Trophoblast cell (in vitro differentiated cells and primary cell): ENCODE measurements at regions not wholly inside any gene's neighbourhood (a gene's known extent, or its start where the extent isn't known, plus 50 kb on each side); places are given as distances from the start of the nearest gene placed in this dataset.

Experiments
- DNase-seq, 2 donors: peaks; one replicate each; pipeline ENCODE4 v3.0.0-alpha.2; 2016
- H2AFZ ChIP-seq: 2 replicates; pipeline ENCODE4 v1.6.1; 2013; ENCODE audit warnings: low read length, moderate library complexity, mild to moderate bottlenecking; ENCODE audit not compliant: insufficient read depth, poor library complexity
- H2AK5ac ChIP-seq: 2 replicates; pipeline ENCODE4 v1.6.1; 2013; ENCODE audit warnings: mild to moderate bottlenecking, low read length
- H2BK120ac ChIP-seq: 2 replicates; pipeline ENCODE4 v1.6.1; 2013; ENCODE audit warnings: low read length, mild to moderate bottlenecking, moderate library complexity; ENCODE audit not compliant: insufficient read depth, poor library complexity
- H2BK12ac ChIP-seq: 2 replicates; pipeline ENCODE4 v1.6.1; 2013; ENCODE audit warnings: mild to moderate bottlenecking, low read length, moderate library complexity
- H2BK5ac ChIP-seq: 2 replicates; pipeline ENCODE4 v1.6.1; 2013; ENCODE audit warnings: low read length, low read depth, moderate library complexity, mild to moderate bottlenecking; ENCODE audit not compliant: poor library complexity
- H3K14ac ChIP-seq: 2 replicates; pipeline ENCODE4 v1.6.1; 2013; ENCODE audit warnings: mild to moderate bottlenecking, low read length
- H3K18ac ChIP-seq: 2 replicates; pipeline ENCODE4 v1.6.1; 2013; ENCODE audit warnings: mild to moderate bottlenecking, low read length
- H3K23ac ChIP-seq: 2 replicates; pipeline ENCODE4 v1.6.1; 2013; ENCODE audit warnings: low read length
- H3K27ac ChIP-seq: 2 replicates; pipeline ENCODE4 v1.5.1; 2013; ENCODE audit warnings: low read depth, mild to moderate bottlenecking, inconsistent platforms, low read length, moderate library complexity
- H3K27me3 ChIP-seq: 2 replicates; pipeline ENCODE4 v1.6.1; 2013; ENCODE audit warnings: inconsistent platforms, mild to moderate bottlenecking, low read length, moderate library complexity; ENCODE audit not compliant: insufficient read depth
- H3K36me3 ChIP-seq, 2 experiments: 1 replicate in 1 of 2; 2 replicates in 1 of 2; pipeline ENCODE4 v1.6.1; 2013; ENCODE audit warnings: low read length in 2 of 2, mild to moderate bottlenecking in 2 of 2, moderate library complexity in 1 of 2; ENCODE audit not compliant: insufficient read depth in 2 of 2, control insufficient read depth in 1 of 2
- H3K4ac ChIP-seq: 2 replicates; pipeline ENCODE4 v1.6.1; 2013; ENCODE audit warnings: low read depth, mild to moderate bottlenecking, low read length, moderate library complexity
- H3K4me1 ChIP-seq, 2 experiments: 1 replicate in 1 of 2; 2 replicates in 1 of 2; pipeline ENCODE4 v1.6.1; 2013; ENCODE audit warnings: low read length in 2 of 2, mild to moderate bottlenecking in 2 of 2, moderate library complexity in 1 of 2; ENCODE audit not compliant: insufficient read depth in 2 of 2, control insufficient read depth in 1 of 2
- H3K4me2 ChIP-seq: 2 replicates; pipeline ENCODE4 v1.6.1; 2013; ENCODE audit warnings: inconsistent platforms, mild to moderate bottlenecking, low read length, moderate library complexity
- H3K4me3 ChIP-seq: 2 replicates; pipeline ENCODE4 v1.5.1; 2013; ENCODE audit warnings: mild to moderate bottlenecking, low read depth, low read length, inconsistent platforms
- H3K79me1 ChIP-seq: one replicate; pipeline ENCODE4 v1.6.1; 2013; ENCODE audit warnings: low read length
- H3K79me2 ChIP-seq: 2 replicates; pipeline ENCODE4 v1.6.1; 2013; ENCODE audit warnings: low read length, mild to moderate bottlenecking; ENCODE audit not compliant: control insufficient read depth, insufficient read depth, poor library complexity
- H3K9ac ChIP-seq: 2 replicates; pipeline ENCODE4 v1.6.1; 2013; ENCODE audit warnings: mild to moderate bottlenecking, low read length
- H3K9me3 ChIP-seq: 2 replicates; pipeline ENCODE4 v1.6.1; 2013; ENCODE audit warnings: low read depth, mild to moderate bottlenecking, control low read depth, inconsistent platforms, low read length; ENCODE audit not compliant: insufficient read depth
- H4K12ac ChIP-seq: 2 replicates; pipeline ENCODE4 v1.6.1; 2013; ENCODE audit warnings: low read depth, mild to moderate bottlenecking, low read length, moderate library complexity
- H4K8ac ChIP-seq: 2 replicates; pipeline ENCODE4 v1.6.1; 2013; ENCODE audit warnings: low read depth, mild to moderate bottlenecking, low read length, moderate library complexity
- H4K91ac ChIP-seq: one replicate; pipeline ENCODE4 v1.6.1; 2013; ENCODE audit warnings: low read depth, mild to moderate bottlenecking, low read length, moderate library complexity
- WGBS: extraction: QIAGEN DNeasy Blood & Tissue Kit; methylation state at CpG from one replicate; pipeline ENCODE4 v1.1.7; 2013; ENCODE audit warnings: missing lambda C conversion rate; ENCODE audit not compliant: insufficient read length, insufficient coverage; ENCODE audit errors: extremely low coverage; 5-methylcytosine and 5-hydroxymethylcytosine counted together

- Histone ChIP-seq H2BK120ac (no peak overlapping the region), H3K23ac (no peak overlapping the region), H3K79me2 (no peaks in the 10 kb centered on the region), H3K4me1 (no peaks in the 10 kb centered on the region), H3K4me3 (no peak overlapping the region), H3K9me3 (peaks cover 4% of the 10 kb centered on the region), H4K12ac (no peak overlapping the region), H3K18ac (no peak overlapping the region), H2AK5ac (no peak overlapping the region), H3K9ac (no peak overlapping the region), H2BK5ac (no peak overlapping the region), H2BK12ac (no peak overlapping the region), H4K8ac (no peak overlapping the region), H4K91ac (no peak overlapping the region), H3K14ac (no peak overlapping the region), H3K4ac (no peak overlapping the region), H3K4me2 (no peak overlapping the region), H3K36me3 (no peaks in the 10 kb centered on the region), H2AFZ (no peak overlapping the region), H3K27me3 (no peaks in the 10 kb centered on the region), H3K79me1 (no peaks in the 10 kb centered on the region), H3K27ac (no peak overlapping the region)
- no CpG with 5 or more reads among the region's 11 CpGs for WGBS
- no peak for DNase-seq
These were observed 132.3 kb downstream of the HMX1 start for GRCh38 chr4:8739317-8739716.

- no peak overlapping the region for H4K91ac ChIP-seq
- H3K4me1 ChIP-seq: no peaks in the 10 kb centered on the region
- no peak overlapping the region for H3K23ac ChIP-seq
- no peak overlapping the region for H2BK5ac ChIP-seq
- H2BK120ac ChIP-seq: no peak overlapping the region
- no peak overlapping the region for H3K27ac ChIP-seq
- no peak for DNase-seq
- WGBS: no CpG with 5 or more reads among the region's 15 CpGs
- no peak overlapping the region for H4K8ac ChIP-seq
- peaks cover 5% of the 10 kb centered on the region for H3K9me3 ChIP-seq
- no peaks in the 10 kb centered on the region for H3K27me3 ChIP-seq
- no peak overlapping the region for H4K12ac ChIP-seq
- no peaks in the 10 kb centered on the region for H3K79me2 ChIP-seq
- H3K4ac ChIP-seq: no peak overlapping the region
- H3K36me3 ChIP-seq: no peaks in the 10 kb centered on the region
- no peak overlapping the region for H3K18ac ChIP-seq
- no peak overlapping the region for H3K9ac ChIP-seq
- H3K4me3 ChIP-seq: no peak overlapping the region
- H2AK5ac ChIP-seq: no peak overlapping the region
- H2AFZ ChIP-seq: no peak overlapping the region
- H3K14ac ChIP-seq: no peak overlapping the region
- no peaks in the 10 kb centered on the region for H3K79me1 ChIP-seq
- H3K4me2 ChIP-seq: no peak overlapping the region
- H2BK12ac ChIP-seq: no peak overlapping the region
These were observed 133.1 kb downstream of the HMX1 start for GRCh38 chr4:8738471-8738931.

DNA sequence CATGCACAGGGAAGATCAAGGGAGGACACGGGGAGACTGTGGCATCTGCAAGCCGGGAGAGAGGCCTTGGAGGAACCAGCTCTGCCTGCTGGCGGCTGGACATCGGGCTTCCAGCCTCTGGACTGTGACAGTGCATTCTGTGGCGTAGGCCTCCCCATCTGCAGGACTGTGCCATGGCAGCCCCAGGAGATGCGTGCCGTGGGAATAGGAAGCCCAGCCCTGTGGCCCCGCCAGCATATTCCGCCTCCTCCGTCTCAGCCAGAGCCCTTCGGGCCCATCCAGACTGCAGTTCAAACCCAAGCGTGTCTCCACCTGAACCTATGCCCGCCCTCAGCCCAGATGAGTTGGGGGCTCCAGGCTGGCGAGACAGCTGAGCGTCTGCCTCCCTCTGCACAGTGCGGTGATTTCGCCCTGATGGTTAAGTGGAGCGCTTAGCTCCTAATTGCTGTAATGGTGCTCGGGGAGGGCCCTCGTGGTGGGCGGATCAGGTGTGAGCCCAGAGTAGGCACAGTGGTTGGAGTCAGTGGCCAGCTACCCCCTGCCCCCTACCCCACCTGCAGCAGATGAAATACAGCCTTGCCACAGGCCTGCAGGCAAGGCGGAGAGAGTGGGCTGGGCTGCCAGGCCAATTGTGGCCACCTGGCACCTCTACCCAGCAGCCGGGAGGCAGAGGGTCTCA lies 133.9 kb downstream of the HMX1 start:
- H2BK12ac ChIP-seq: no peak overlapping the region
- no peak overlapping the region for H3K4ac ChIP-seq
- H3K18ac ChIP-seq: no peak overlapping the region
- H3K4me1 ChIP-seq: no peaks in the 10 kb centered on the region
- H3K79me2 ChIP-seq: no peaks in the 10 kb centered on the region
- no peak overlapping the region for H3K4me3 ChIP-seq
- no peak overlapping the region for H3K9ac ChIP-seq
- no peaks in the 10 kb centered on the region for H3K79me1 ChIP-seq
- H3K23ac ChIP-seq: no peak overlapping the region
- DNase-seq: no peak
- WGBS: no CpG with 5 or more reads among the region's 23 CpGs
- H4K8ac ChIP-seq: no peak overlapping the region
- H3K9me3 ChIP-seq: peaks cover 5% of the 10 kb centered on the region
- no peak overlapping the region for H2AK5ac ChIP-seq
- no peak overlapping the region for H2AFZ ChIP-seq
- H3K36me3 ChIP-seq: no peaks in the 10 kb centered on the region
- no peak overlapping the region for H3K4me2 ChIP-seq
- no peaks in the 10 kb centered on the region for H3K27me3 ChIP-seq
- no peak overlapping the region for H4K12ac ChIP-seq
- H2BK120ac ChIP-seq: no peak overlapping the region
- no peak overlapping the region for H4K91ac ChIP-seq
- H2BK5ac ChIP-seq: no peak overlapping the region
- no peak overlapping the region for H3K14ac ChIP-seq
- H3K27ac ChIP-seq: no peak overlapping the region

DNA sequence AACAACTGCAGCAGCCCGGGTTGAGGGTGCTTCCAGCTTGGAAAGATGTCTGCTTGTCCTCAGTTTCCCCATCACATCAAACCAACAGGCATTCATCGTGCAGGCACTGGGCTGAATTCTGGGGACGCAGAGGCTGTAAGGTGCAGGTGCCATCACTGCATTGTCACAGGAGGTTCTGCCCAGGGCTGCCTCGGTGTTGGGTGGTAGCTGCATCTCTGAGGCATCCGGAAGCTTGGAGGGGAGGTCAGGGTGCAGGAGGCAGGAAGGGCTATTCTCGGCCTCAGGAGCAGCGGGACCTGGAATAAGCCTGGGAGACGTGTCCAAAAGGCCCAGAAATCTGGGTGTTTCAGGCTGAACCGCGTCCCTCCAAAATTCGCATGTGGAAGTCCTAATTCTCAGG lies 134.6 kb downstream of the HMX1 start:
- no peak overlapping the region for H3K27ac ChIP-seq
- H2BK12ac ChIP-seq: no peak overlapping the region
- H3K79me1 ChIP-seq: no peaks in the 10 kb centered on the region
- H2AFZ ChIP-seq: no peak overlapping the region
- no peaks in the 10 kb centered on the region for H3K27me3 ChIP-seq
- H3K9me3 ChIP-seq: peaks cover 5% of the 10 kb centered on the region
- no peak overlapping the region for H3K4me2 ChIP-seq
- H2AK5ac ChIP-seq: no peak overlapping the region
- no peak overlapping the region for H3K23ac ChIP-seq
- no CpG with 5 or more reads among the region's 11 CpGs for WGBS
- H3K36me3 ChIP-seq: no peaks in the 10 kb centered on the region
- no peak overlapping the region for H4K91ac ChIP-seq
- H2BK5ac ChIP-seq: no peak overlapping the region
- no peak overlapping the region for H4K12ac ChIP-seq
- H3K4me1 ChIP-seq: no peaks in the 10 kb centered on the region
- H3K18ac ChIP-seq: no peak overlapping the region
- H3K14ac ChIP-seq: no peak overlapping the region
- no peak overlapping the region for H3K4me3 ChIP-seq
- H3K4ac ChIP-seq: no peak overlapping the region
- H3K79me2 ChIP-seq: no peaks in the 10 kb centered on the region
- H4K8ac ChIP-seq: no peak overlapping the region
- H3K9ac ChIP-seq: no peak overlapping the region
- DNase-seq: no peak
- no peak overlapping the region for H2BK120ac ChIP-seq
